ENCODE measurements at regions not wholly inside any gene's neighbourhood (a gene's known extent, or its start where the extent isn't known, plus 50 kb on each side); places are given as distances from the start of the nearest gene placed in this dataset.

GRCh38 chr22:27578937-27579617 lies 222.5 kb downstream of the MN1 start:
- TF ChIP-seq CTCF (IDR thresholded peaks at IDR 0.05) (no peak), POLR2A (IDR thresholded peaks at IDR 0.05) (no peak), EP300 (IDR thresholded peaks at IDR 0.05) (no peak), POLR2AphosphoS5 (IDR thresholded peaks at IDR 0.05) (no peak)

All from suprapubic skin (tissue), 4 donors.